Hepatocyte (in vitro differentiated cells): ENCODE measurements at regions not wholly inside any gene's neighbourhood (a gene's known extent, or its start where the extent isn't known, plus 50 kb on each side); places are given as distances from the start of the nearest gene placed in this dataset.

Source experiments
- DNase-seq: peaks from one replicate; pipeline ENCODE4 v3.0.0-alpha.2; 2016; ENCODE audit warnings: low spot score
- H2AFZ ChIP-seq: fragments of 200-600 bp; sonication (generic); 2 replicates; pipeline ENCODE4 v1.6.0; 2016; ENCODE audit warnings: antibody characterized with exemption, mild to moderate bottlenecking
- H3K27ac ChIP-seq: fragments of 200-600 bp; sonication (generic); 2 replicates; pipeline ENCODE4 v1.5.1; 2016; ENCODE audit warnings: mild to moderate bottlenecking
- H3K27me3 ChIP-seq: fragments of 200-600 bp; sonication (generic); 2 replicates; pipeline ENCODE4 v1.6.1; 2016
- H3K36me3 ChIP-seq: fragments of 200-600 bp; sonication (generic); replicated peaks from 2 replicates; pipeline ENCODE4 v1.5.1; 2016; ENCODE audit warnings: low read depth; ENCODE audit not compliant: insufficient read depth
- H3K4me1 ChIP-seq: fragments of 200-600 bp; sonication (generic); 2 replicates; pipeline ENCODE4 v1.5.1; 2016; ENCODE audit warnings: mild to moderate bottlenecking, moderate library complexity; ENCODE audit not compliant: insufficient read depth
- H3K4me2 ChIP-seq: fragments of 200-600 bp; sonication (generic); 2 replicates; pipeline ENCODE4 v1.6.0; 2016
- H3K4me3 ChIP-seq: fragments of 200-600 bp; sonication (generic); 2 replicates; pipeline ENCODE4 v1.5.1; 2016; ENCODE audit warnings: mild to moderate bottlenecking
- H3K79me2 ChIP-seq: fragments of 200-600 bp; sonication (generic); 2 replicates; pipeline ENCODE4 v1.6.0; 2017; ENCODE audit warnings: mild to moderate bottlenecking
- H3K9me2 ChIP-seq: fragments of 200-600 bp; sonication (generic); replicated peaks from 2 replicates; pipeline ENCODE4 v1.6.0; 2017; ENCODE audit warnings: mild to moderate bottlenecking; ENCODE audit not compliant: insufficient read depth
- H3K9me3 ChIP-seq: fragments of 200-600 bp; sonication (generic); 2 replicates; pipeline ENCODE4 v1.5.1; 2016; ENCODE audit warnings: low read depth, mild to moderate bottlenecking
- H4K20me1 ChIP-seq: fragments of 200-600 bp; sonication (generic); 2 replicates; pipeline ENCODE4 v1.6.0; 2016; ENCODE audit warnings: mild to moderate bottlenecking; ENCODE audit not compliant: insufficient read depth, poor library complexity, severe bottlenecking
- EZH2 ChIP-seq: fragments of 200-600 bp; sonication (generic); IDR thresholded peaks from 2 replicates; pipeline ENCODE4 v1.6.1; 2016; ENCODE audit warnings: antibody characterized with exemption, mild to moderate bottlenecking, borderline replicate concordance
- EZH2phosphoT487 ChIP-seq: fragments of 200-600 bp; sonication (generic); IDR thresholded peaks from one replicate; pipeline ENCODE4 v1.6.1; 2018; ENCODE audit warnings: antibody characterized with exemption, mild to moderate bottlenecking, low read depth, moderate library complexity; ENCODE audit not compliant: unreplicated experiment, severe bottlenecking
- WGBS: methylation state at CpG from one replicate; pipeline ENCODE4 v1.1.6; 2016; ENCODE audit warnings: low lambda C conversion rate; ENCODE audit errors: missing lambda C conversion rate; 5-methylcytosine and 5-hydroxymethylcytosine counted together
- TF ChIP-seq, protein P1 (sequence below): fragments of 200-600 bp; sonication (generic); IDR thresholded peaks from 2 replicates; pipeline ENCODE4 v1.5.1; 2016; ENCODE audit warnings: antibody characterized with exemption, mild to moderate bottlenecking; ENCODE audit not compliant: poor library complexity

DNA sequence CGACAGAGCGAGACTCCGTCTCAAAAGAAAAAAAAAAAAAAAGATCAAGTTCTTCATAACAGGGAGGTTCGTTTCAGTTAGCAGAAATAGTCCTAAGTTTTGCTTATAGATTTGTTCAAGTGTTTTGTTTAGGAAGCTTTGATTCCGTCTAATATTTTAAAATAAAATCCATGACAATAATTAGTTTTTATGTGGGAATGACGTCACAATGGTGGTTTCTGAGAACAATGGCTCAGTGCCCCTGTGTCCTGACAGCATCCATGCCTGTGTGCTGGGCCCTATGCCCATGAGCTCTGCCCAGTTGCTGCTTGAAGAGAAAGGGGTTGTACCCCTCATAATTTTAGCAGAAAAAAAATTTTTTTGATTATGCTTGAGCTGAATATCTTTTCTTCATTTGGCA lies 134.0 kb downstream of the SST start:
- H2AFZ ChIP-seq, result no peak overlapping the region
- no peaks in the 10 kb centered on the region for H4K20me1 ChIP-seq
- no peaks in the 10 kb centered on the region for H3K27me3 ChIP-seq
- 96% methylated on average over 6 of the region's 6 CpGs for WGBS
- no peak overlapping the region for H3K27ac ChIP-seq
- H3K4me2 ChIP-seq, result no peak overlapping the region
- DNase-seq, result no peak
- H3K4me1 ChIP-seq, result no peaks in the 10 kb centered on the region
- no peaks in the 10 kb centered on the region for H3K79me2 ChIP-seq
- no peak overlapping the region for H3K4me3 ChIP-seq
- H3K9me3 ChIP-seq, result no peaks in the 10 kb centered on the region
- TF ChIP-seq EZH2 (no peak), EZH2phosphoT487 (no peak)
- TF ChIP-seq, protein P1, sequence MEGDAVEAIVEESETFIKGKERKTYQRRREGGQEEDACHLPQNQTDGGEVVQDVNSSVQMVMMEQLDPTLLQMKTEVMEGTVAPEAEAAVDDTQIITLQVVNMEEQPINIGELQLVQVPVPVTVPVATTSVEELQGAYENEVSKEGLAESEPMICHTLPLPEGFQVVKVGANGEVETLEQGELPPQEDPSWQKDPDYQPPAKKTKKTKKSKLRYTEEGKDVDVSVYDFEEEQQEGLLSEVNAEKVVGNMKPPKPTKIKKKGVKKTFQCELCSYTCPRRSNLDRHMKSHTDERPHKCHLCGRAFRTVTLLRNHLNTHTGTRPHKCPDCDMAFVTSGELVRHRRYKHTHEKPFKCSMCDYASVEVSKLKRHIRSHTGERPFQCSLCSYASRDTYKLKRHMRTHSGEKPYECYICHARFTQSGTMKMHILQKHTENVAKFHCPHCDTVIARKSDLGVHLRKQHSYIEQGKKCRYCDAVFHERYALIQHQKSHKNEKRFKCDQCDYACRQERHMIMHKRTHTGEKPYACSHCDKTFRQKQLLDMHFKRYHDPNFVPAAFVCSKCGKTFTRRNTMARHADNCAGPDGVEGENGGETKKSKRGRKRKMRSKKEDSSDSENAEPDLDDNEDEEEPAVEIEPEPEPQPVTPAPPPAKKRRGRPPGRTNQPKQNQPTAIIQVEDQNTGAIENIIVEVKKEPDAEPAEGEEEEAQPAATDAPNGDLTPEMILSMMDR, result no peak
- no peaks in the 10 kb centered on the region for H3K9me2 ChIP-seq
- H3K36me3 ChIP-seq, result no peaks in the 10 kb centered on the region

DNA sequence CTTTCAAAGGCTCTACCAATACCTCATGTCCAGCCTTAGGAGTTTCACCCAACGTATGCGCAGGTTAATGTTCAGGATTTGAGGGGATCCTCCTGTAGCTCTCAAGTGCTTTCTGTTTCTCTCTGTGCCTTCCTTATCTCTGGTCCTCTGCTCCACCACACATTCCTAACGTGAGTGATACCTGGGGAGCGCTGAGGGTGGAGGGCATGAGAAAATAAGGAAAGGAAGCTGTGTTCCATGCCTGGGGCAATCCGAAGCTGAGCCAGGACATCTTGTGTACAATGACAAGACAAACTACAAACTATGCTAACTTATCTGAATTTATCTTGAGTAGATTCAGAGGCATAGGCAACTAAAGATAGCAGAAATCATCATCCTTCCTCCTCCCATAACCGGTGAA lies 136.4 kb downstream of the SST start:
- H3K9me2 ChIP-seq, result no peaks in the 10 kb centered on the region
- H3K79me2 ChIP-seq, result no peaks in the 10 kb centered on the region
- DNase-seq, result no peak
- H3K4me3 ChIP-seq, result no peak overlapping the region
- TF ChIP-seq EZH2phosphoT487 (no peak), EZH2 (no peak)
- TF ChIP-seq, protein P1, result no peak
- WGBS, result 45% methylated on average over 6 of the region's 6 CpGs
- H3K27ac ChIP-seq, result no peak overlapping the region
- H3K36me3 ChIP-seq, result no peaks in the 10 kb centered on the region
- no peaks in the 10 kb centered on the region for H3K27me3 ChIP-seq
- no peak overlapping the region for H3K4me2 ChIP-seq
- H2AFZ ChIP-seq, result no peak overlapping the region
- H4K20me1 ChIP-seq, result no peaks in the 10 kb centered on the region
- no peaks in the 10 kb centered on the region for H3K9me3 ChIP-seq
- no peaks in the 10 kb centered on the region for H3K4me1 ChIP-seq

DNA sequence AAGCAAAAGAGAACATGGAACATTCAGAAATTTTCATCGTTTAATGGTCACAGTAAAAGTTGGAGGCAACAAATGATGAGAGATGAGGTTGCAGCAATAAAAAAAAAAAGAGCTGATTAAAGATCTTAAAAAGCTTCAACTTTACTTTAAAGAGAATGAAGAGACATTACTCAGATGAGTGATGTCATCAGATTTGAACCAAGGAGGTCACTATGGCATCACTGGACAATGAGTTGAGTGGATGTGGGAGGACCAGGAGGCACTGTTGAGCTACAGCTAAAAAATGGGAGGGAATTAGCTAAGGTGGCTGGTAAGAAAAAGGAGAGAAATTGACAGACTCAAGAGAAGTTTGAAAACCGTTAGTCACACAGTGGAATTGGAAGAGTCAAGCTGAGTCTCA lies 138.4 kb downstream of the SST start:
- Histone ChIP-seq H3K4me3 (no peak overlapping the region), H3K9me2 (no peaks in the 10 kb centered on the region), H2AFZ (no peak overlapping the region), H3K27me3 (no peaks in the 10 kb centered on the region), H3K79me2 (no peaks in the 10 kb centered on the region), H3K27ac (no peak overlapping the region), H3K4me1 (no peaks in the 10 kb centered on the region), H3K36me3 (no peaks in the 10 kb centered on the region), H3K4me2 (no peak overlapping the region), H3K9me3 (no peaks in the 10 kb centered on the region), H4K20me1 (no peaks in the 10 kb centered on the region)
- TF ChIP-seq, protein P1, result no peak
- no peak for TF ChIP-seq EZH2phosphoT487
- TF ChIP-seq EZH2, result no peak
- WGBS, result 88% methylated on average over 2 of the region's 2 CpGs
- no peak for DNase-seq

DNA sequence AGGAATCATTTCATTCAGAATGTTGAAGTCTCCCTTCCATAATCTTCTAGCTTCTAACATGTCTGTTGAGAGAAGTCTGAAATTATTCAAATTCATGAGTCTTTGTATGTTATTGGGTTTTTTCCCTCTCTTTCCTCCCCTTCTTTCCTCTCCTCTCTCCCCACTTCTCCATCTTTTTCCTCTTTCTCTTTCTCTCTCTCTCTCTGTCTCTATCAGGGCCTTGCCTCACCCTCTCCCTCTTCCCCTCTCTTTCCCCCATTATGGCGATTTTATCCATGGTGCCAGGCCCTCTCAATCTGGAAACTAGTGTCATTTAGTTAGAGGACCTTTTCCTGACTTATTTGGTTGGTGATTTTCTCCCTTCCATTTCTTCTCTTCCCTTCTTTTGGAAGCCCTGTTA lies 147.3 kb downstream of the SST start:
- Histone ChIP-seq H3K4me3 (no peak overlapping the region), H3K9me2 (no peaks in the 10 kb centered on the region), H3K27me3 (no peaks in the 10 kb centered on the region), H3K36me3 (no peaks in the 10 kb centered on the region), H3K4me2 (no peak overlapping the region), H2AFZ (no peak overlapping the region), H3K27ac (no peak overlapping the region), H4K20me1 (no peaks in the 10 kb centered on the region), H3K4me1 (peaks cover 19% of the 10 kb centered on the region), H3K79me2 (no peaks in the 10 kb centered on the region), H3K9me3 (no peaks in the 10 kb centered on the region)
- no peak for DNase-seq
- WGBS, result 88% methylated on average over 1 of the region's 1 CpG
- TF ChIP-seq, protein P1, result no peak
- TF ChIP-seq EZH2phosphoT487 (no peak), EZH2 (no peak)
